ENCODE measurements at regions not wholly inside any gene's neighbourhood (a gene's known extent, or its start where the extent isn't known, plus 50 kb on each side); places are given as distances from the start of the nearest gene placed in this dataset.

GRCh38 chr2:118169359-118170005, 81.2 kb downstream of the INSIG2 start:
- no peaks in the 10 kb centered on the region for H3K79me2 ChIP-seq (replicated peaks; ENCODE audit: insufficient read depth, low read length)
- TF ChIP-seq CTCF (IDR thresholded peaks at IDR 0.05; ENCODE audit: poor library complexity, severe bottlenecking) (no peak), EP300 (conservative IDR thresholded peaks at IDR 0.05; ENCODE audit: poor library complexity, severe bottlenecking) (no peak), RAD21 (conservative IDR thresholded peaks at IDR 0.05) (no peak), EZH2 (IDR thresholded peaks at IDR 0.05; ENCODE audit: borderline replicate concordance, insufficient read depth, low read length, poor library complexity, severe bottlenecking) (no peak), POLR2AphosphoS5 (IDR thresholded peaks at IDR 0.05) (no peak), MXI1 (conservative IDR thresholded peaks at IDR 0.05; ENCODE audit: poor library complexity, severe bottlenecking) (no peak), TAF1 (IDR thresholded peaks at IDR 0.05; ENCODE audit: low read depth) (no peak), REST (IDR thresholded peaks at IDR 0.05; ENCODE audit: borderline replicate concordance) (no peak), SMC3 (conservative IDR thresholded peaks at IDR 0.05; ENCODE audit: poor library complexity) (no peak)
- no peak overlapping the region for H3K4me2 ChIP-seq (ENCODE audit: low read length)
- H3F3A ChIP-seq (ENCODE audit: insufficient read depth, low read length, poor library complexity, severe bottlenecking) = no peaks in the 10 kb centered on the region
- H3K27ac ChIP-seq (ENCODE audit: low read length) = no peak overlapping the region
- no peaks in the 10 kb centered on the region for H3K9me2 ChIP-seq (ENCODE audit: insufficient read depth, low read length)
- H3K9ac ChIP-seq (ENCODE audit: low read length) = no peak overlapping the region
- H4K20me1 ChIP-seq (ENCODE audit: insufficient read depth) = no peaks in the 10 kb centered on the region
- H2AFZ ChIP-seq (ENCODE audit: low read depth, low read length) = no peak overlapping the region
- no peak overlapping the region for H3K4me3 ChIP-seq (ENCODE audit: low read length)
- no peaks in the 10 kb centered on the region for H3K9me3 ChIP-seq (ENCODE audit: low read length)
- no peaks in the 10 kb centered on the region for H3K36me3 ChIP-seq (ENCODE audit: insufficient read depth, low read length)
- H3K27me3 ChIP-seq (ENCODE audit: insufficient read depth, low read depth, low read length) = no peaks in the 10 kb centered on the region

GRCh38 chr2:118168615-118169014, 80.3 kb downstream of the INSIG2 start:
- H3K27me3 ChIP-seq (ENCODE audit: insufficient read depth, low read depth, low read length) = no peaks in the 10 kb centered on the region
- no peak overlapping the region for H3K9ac ChIP-seq (ENCODE audit: low read length)
- no peaks in the 10 kb centered on the region for H3F3A ChIP-seq (ENCODE audit: insufficient read depth, low read length, poor library complexity, severe bottlenecking)
- H2AFZ ChIP-seq (ENCODE audit: low read depth, low read length) = no peak overlapping the region
- no peaks in the 10 kb centered on the region for H4K20me1 ChIP-seq (ENCODE audit: insufficient read depth)
- H3K9me2 ChIP-seq (ENCODE audit: insufficient read depth, low read length) = no peaks in the 10 kb centered on the region
- no peaks in the 10 kb centered on the region for H3K36me3 ChIP-seq (ENCODE audit: insufficient read depth, low read length)
- H3K27ac ChIP-seq (ENCODE audit: low read length) = no peak overlapping the region
- H3K4me3 ChIP-seq (ENCODE audit: low read length) = no peak overlapping the region
- H3K4me2 ChIP-seq (ENCODE audit: low read length) = no peak overlapping the region
- TF ChIP-seq RAD21 (conservative IDR thresholded peaks at IDR 0.05) (no peak), REST (IDR thresholded peaks at IDR 0.05; ENCODE audit: borderline replicate concordance) (no peak), CTCF (IDR thresholded peaks at IDR 0.05; ENCODE audit: poor library complexity, severe bottlenecking) (no peak), EP300 (conservative IDR thresholded peaks at IDR 0.05; ENCODE audit: poor library complexity, severe bottlenecking) (no peak), TAF1 (IDR thresholded peaks at IDR 0.05; ENCODE audit: low read depth) (no peak), MXI1 (conservative IDR thresholded peaks at IDR 0.05; ENCODE audit: poor library complexity, severe bottlenecking) (no peak), POLR2AphosphoS5 (IDR thresholded peaks at IDR 0.05) (no peak), SMC3 (conservative IDR thresholded peaks at IDR 0.05; ENCODE audit: poor library complexity) (no peak)
- H3K9me3 ChIP-seq (ENCODE audit: low read length) = no peaks in the 10 kb centered on the region
- no peaks in the 10 kb centered on the region for H3K79me2 ChIP-seq (replicated peaks; ENCODE audit: insufficient read depth, low read length)
